Brain microvascular endothelial cell (primary cell): ENCODE measurements at regions not wholly inside any gene's neighbourhood (a gene's known extent, or its start where the extent isn't known, plus 50 kb on each side); places are given as distances from the start of the nearest gene placed in this dataset.

ENCODE experiments used
- DNase-seq: peaks from one replicate; pipeline ENCODE4 v3.0.0-alpha.2; 2020
- H3K27ac ChIP-seq: fragments of 250-450 bp; sonication (Bioruptor Pico); 2 replicates; pipeline ENCODE4 v1.5.1; 2020; ENCODE audit warnings: mild to moderate bottlenecking, moderate library complexity
- H3K27me3 ChIP-seq: fragments of 250-450 bp; sonication (Bioruptor Pico); replicated peaks from 2 replicates; pipeline ENCODE4 v1.5.1; 2020; ENCODE audit warnings: mild to moderate bottlenecking
- H3K36me3 ChIP-seq: fragments of 250-450 bp; sonication (Bioruptor Pico); replicated peaks from 2 replicates; pipeline ENCODE4 v1.5.1; 2020; ENCODE audit warnings: mild to moderate bottlenecking
- H3K4me3 ChIP-seq: 2 replicates; pipeline ENCODE4 v1.5.1; 2011; ENCODE audit warnings: low read depth, mild to moderate bottlenecking, control low read depth, low read length, moderate library complexity
- in situ Hi-C: cut with HindIII; loops from 2 replicates; pipeline ENCODE4 v1.10.0; 2017; ENCODE audit warnings: low sequenced_read_pairs, low pct_ligation_motif_present
- TF ChIP-seq, protein P1 (sequence below): IDR thresholded peaks from 2 replicates; pipeline ENCODE4 v1.5.1; 2011; ENCODE audit warnings: low read depth, mild to moderate bottlenecking, moderate library complexity, low read length, control low read depth, inconsistent platforms; ENCODE audit errors: missing control alignments

DNA sequence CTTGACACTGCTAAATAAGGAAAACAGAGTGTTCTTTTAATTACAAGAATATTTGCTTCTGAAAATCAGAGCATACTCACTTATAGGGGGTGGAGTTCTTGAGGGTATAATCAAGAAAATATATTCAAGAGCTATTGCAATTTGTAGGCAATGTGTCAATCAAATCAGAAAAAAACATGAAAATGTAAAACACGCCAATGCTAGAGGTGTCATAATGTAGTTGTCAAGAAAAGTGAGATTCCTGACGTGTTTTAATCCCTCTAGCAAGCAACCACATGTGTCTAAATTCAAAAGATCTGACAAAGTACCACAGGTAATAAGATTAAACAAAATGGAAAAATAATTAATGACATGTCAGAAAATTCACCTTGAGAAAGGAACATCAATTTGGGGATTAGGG is 1440.7 kb upstream of the RAG2 start:
- no peak for DNase-seq
- Histone ChIP-seq H3K27ac (no peak overlapping the region), H3K4me3 (no peak overlapping the region), H3K36me3 (no peaks in the 10 kb centered on the region), H3K27me3 (no peaks in the 10 kb centered on the region)
- in situ Hi-C loops, result no loop called here
- TF ChIP-seq, protein P1, sequence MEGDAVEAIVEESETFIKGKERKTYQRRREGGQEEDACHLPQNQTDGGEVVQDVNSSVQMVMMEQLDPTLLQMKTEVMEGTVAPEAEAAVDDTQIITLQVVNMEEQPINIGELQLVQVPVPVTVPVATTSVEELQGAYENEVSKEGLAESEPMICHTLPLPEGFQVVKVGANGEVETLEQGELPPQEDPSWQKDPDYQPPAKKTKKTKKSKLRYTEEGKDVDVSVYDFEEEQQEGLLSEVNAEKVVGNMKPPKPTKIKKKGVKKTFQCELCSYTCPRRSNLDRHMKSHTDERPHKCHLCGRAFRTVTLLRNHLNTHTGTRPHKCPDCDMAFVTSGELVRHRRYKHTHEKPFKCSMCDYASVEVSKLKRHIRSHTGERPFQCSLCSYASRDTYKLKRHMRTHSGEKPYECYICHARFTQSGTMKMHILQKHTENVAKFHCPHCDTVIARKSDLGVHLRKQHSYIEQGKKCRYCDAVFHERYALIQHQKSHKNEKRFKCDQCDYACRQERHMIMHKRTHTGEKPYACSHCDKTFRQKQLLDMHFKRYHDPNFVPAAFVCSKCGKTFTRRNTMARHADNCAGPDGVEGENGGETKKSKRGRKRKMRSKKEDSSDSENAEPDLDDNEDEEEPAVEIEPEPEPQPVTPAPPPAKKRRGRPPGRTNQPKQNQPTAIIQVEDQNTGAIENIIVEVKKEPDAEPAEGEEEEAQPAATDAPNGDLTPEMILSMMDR, result no peak

DNA sequence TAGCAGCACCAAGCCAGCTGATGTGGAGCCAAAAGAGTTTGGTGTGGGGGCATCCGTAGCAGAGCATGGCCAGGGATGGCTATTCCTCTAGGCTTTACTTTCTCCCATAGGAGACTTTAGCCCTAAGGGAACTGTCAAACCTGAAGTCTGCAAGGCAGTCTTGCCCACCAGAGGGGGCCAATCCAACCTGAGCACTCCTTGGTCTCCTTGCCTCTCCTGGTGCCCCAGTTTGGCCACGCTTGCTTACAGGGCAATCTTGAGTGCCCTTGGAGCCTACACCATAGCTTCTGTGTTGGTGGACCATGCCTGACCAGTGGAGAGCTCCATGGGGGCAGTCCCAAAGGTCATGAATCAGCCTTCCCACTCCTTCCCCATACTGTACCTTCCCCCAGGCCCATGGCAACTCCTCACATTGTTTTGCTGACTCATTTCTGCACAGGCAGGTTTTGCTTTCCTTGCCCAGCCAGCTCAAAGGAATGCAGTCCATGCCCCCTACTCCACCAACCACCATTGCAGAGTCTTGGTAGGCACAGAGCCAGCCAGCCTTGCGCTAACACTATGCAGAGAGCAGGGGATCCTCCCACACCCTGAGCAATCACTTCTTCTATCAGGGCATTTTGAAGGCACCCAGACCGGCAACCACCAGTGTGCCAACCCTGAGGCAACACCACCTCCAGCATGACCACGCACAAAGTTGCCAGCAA is 1421.2 kb upstream of the RAG2 start:
- H3K4me3 ChIP-seq, result no peak overlapping the region
- TF ChIP-seq, protein P1, result peak; percentile 27
- no peak for DNase-seq
- no peaks in the 10 kb centered on the region for H3K27me3 ChIP-seq
- H3K27ac ChIP-seq, result no peak overlapping the region
- no peaks in the 10 kb centered on the region for H3K36me3 ChIP-seq
- in situ Hi-C loops, result no loop called here

DNA sequence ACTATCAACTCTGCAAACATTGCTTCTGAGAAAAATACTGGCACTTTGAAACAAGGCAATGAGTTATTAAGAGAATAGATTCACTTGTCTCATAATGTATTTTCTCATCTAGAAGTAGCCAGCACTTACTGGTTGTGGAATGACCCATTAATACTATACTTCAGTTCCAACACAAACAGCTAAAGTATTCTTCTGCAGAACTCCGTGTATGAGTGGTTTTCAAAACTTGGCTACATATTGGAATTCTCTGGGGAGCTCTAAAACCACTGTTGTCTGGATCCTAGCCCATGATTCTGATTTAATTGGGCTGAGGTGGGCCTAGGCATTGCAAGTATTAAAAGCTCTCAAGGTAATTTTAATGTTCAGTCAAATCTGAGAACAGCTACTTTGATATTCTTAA is 1416.4 kb upstream of the RAG2 start:
- no peaks in the 10 kb centered on the region for H3K36me3 ChIP-seq
- no peak overlapping the region for H3K4me3 ChIP-seq
- DNase-seq, result peak; percentile 66
- in situ Hi-C loops, result no loop called here
- no peaks in the 10 kb centered on the region for H3K27me3 ChIP-seq
- TF ChIP-seq, protein P1, result no peak
- H3K27ac ChIP-seq, result no peak overlapping the region

DNA sequence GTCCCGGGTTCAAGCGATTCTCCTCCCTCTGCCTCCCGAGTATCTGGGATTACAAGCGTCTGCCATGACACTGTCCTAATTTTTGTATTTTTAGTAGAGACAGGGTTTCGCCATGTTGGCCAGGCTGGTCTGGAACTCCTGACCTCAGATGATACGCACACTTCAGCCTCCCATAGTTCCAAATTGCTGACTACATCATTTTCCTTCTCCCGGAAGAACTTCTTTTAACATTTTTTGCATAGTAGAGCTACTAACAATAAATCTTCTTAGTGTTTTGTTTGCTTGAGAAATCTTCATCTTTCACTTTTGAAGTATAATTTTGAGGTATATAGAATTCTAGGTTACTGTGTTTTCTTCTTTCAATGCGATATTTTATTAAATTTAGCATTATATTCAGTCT is 1415.1 kb upstream of the RAG2 start:
- H3K27ac ChIP-seq, result no peak overlapping the region
- H3K4me3 ChIP-seq, result no peak overlapping the region
- in situ Hi-C loops, result no loop called here
- TF ChIP-seq, protein P1, result no peak
- H3K27me3 ChIP-seq, result no peaks in the 10 kb centered on the region
- DNase-seq, result no peak
- no peaks in the 10 kb centered on the region for H3K36me3 ChIP-seq

DNA sequence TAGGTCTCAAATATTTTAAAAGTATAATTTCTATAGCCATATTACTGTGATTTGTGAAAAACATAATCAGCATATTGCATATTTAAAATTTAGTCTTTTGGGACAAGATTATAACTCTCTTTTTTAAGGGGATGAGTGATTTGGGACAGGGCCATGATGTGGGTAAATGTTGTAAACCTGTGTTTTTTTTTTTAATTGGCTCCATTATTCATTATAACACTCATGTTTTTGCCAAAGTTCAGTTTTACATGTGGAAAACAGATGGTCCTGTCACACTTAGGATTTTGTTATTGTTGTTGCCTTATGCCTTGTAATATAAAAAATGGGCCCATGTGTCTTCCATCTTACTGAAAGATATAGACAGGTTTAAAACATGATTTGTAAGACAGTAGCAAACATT is 1413.5 kb upstream of the RAG2 start:
- H3K4me3 ChIP-seq, result no peak overlapping the region
- in situ Hi-C loops, result no loop called here
- no peaks in the 10 kb centered on the region for H3K27me3 ChIP-seq
- TF ChIP-seq, protein P1, result no peak
- no peak overlapping the region for H3K27ac ChIP-seq
- H3K36me3 ChIP-seq, result no peaks in the 10 kb centered on the region
- DNase-seq, result no peak

DNA sequence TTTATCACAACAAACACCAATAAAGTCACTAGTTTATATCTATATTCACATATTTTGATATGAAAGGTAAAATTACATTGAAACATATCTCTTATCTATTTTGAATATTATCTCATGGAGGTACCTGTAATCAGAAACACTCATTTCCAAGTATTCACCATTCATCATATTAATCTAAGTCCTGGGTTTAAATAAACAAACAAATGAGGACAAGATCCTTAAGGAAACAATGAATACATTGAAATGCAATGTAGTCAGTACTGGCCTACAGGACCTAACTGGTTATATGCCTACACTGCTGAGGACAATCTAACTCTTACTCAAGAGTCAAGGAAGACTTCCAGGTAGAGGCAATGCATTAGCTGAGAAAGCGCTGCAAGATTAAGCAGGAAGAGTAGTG is 1411.9 kb upstream of the RAG2 start:
- no peak overlapping the region for H3K27ac ChIP-seq
- in situ Hi-C loops, result no loop called here

More for the DNA sequence above, 1411.9 kb upstream of the RAG2 start:
- TF ChIP-seq, protein P1, result no peak
- H3K27me3 ChIP-seq, result no peaks in the 10 kb centered on the region
- no peaks in the 10 kb centered on the region for H3K36me3 ChIP-seq
- H3K4me3 ChIP-seq, result no peak overlapping the region
- no peak for DNase-seq
